Muscle of leg (tissue), 3 donors: ENCODE measurements at regions not wholly inside any gene's neighbourhood (a gene's known extent, or its start where the extent isn't known, plus 50 kb on each side); places are given as distances from the start of the nearest gene placed in this dataset.

ENCODE experiments used
- DNase-seq: peaks from one replicate; pipeline ENCODE4 v3.0.0; 2013
- H3K27ac ChIP-seq: one replicate; pipeline ENCODE4 v1.5.1; 2013; ENCODE audit warnings: mild to moderate bottlenecking, low read length, control low read depth
- H3K27me3 ChIP-seq: one replicate; pipeline ENCODE4 v1.6.1; 2013; ENCODE audit warnings: low read length; ENCODE audit not compliant: control insufficient read depth, insufficient read depth
- H3K36me3 ChIP-seq: one replicate; pipeline ENCODE4 v1.6.1; 2013; ENCODE audit warnings: low read length; ENCODE audit not compliant: control insufficient read depth, insufficient read depth
- H3K4me1 ChIP-seq: one replicate; pipeline ENCODE4 v1.6.1; 2013; ENCODE audit warnings: low read length; ENCODE audit not compliant: control insufficient read depth, insufficient read depth
- H3K4me3 ChIP-seq: one replicate; pipeline ENCODE4 v1.5.1; 2013; ENCODE audit warnings: low read length, control low read depth
- H3K9me3 ChIP-seq: replicated peaks from 2 replicates; pipeline ENCODE4 v1.6.1; 2013; ENCODE audit warnings: low read depth, low read length; ENCODE audit not compliant: control insufficient read depth
- WGBS: methylation state at CpG from one replicate; pipeline ENCODE4 v1.1.5; 2013; ENCODE audit warnings: missing lambda C conversion rate; ENCODE audit not compliant: insufficient coverage; 5-methylcytosine and 5-hydroxymethylcytosine counted together

GRCh38 chr22:48451891-48452290, 1375.8 kb downstream of the BRD1 start:
- Histone ChIP-seq H3K36me3 (no peaks in the 10 kb centered on the region), H3K27ac (no peak overlapping the region), H3K4me3 (no peak overlapping the region), H3K9me3 (no peaks in the 10 kb centered on the region), H3K27me3 (peaks cover 4% of the 10 kb centered on the region), H3K4me1 (no peaks in the 10 kb centered on the region)
- WGBS: 80% methylated on average over 9 of the region's 11 CpGs
- no peak for DNase-seq

- peaks cover 4% of the 10 kb centered on the region for H3K27me3 ChIP-seq
- 73% methylated on average over 6 of the region's 13 CpGs for WGBS
- H3K4me1 ChIP-seq: no peaks in the 10 kb centered on the region
- DNase-seq: no peak
- H3K27ac ChIP-seq: no peak overlapping the region
- H3K36me3 ChIP-seq: no peaks in the 10 kb centered on the region
- no peaks in the 10 kb centered on the region for H3K9me3 ChIP-seq
- H3K4me3 ChIP-seq: no peak overlapping the region
Observed at GRCh38 chr22:48450188-48450825, 1377.4 kb downstream of the BRD1 start.

GRCh38 chr22:48449466-48450187, 1378.0 kb downstream of the BRD1 start:
- Histone ChIP-seq H3K27me3 (peaks cover 4% of the 10 kb centered on the region), H3K36me3 (no peaks in the 10 kb centered on the region), H3K4me1 (no peaks in the 10 kb centered on the region), H3K4me3 (no peak overlapping the region), H3K27ac (no peak overlapping the region), H3K9me3 (no peaks in the 10 kb centered on the region)
- DNase-seq: no peak
- WGBS: 62% methylated on average over 6 of the region's 15 CpGs

- Histone ChIP-seq H3K9me3 (no peaks in the 10 kb centered on the region), H3K4me1 (no peaks in the 10 kb centered on the region), H3K4me3 (no peak overlapping the region), H3K27ac (no peak overlapping the region), H3K27me3 (peaks cover 6% of the 10 kb centered on the region), H3K36me3 (no peaks in the 10 kb centered on the region)
- no peak for DNase-seq
- WGBS: 85% methylated on average over 7 of the region's 7 CpGs
Observed at GRCh38 chr22:48448821-48449220, 1378.9 kb downstream of the BRD1 start.

- Histone ChIP-seq H3K27ac (no peak overlapping the region), H3K4me1 (no peaks in the 10 kb centered on the region), H3K27me3 (peaks cover 2% of the 10 kb centered on the region), H3K9me3 (no peaks in the 10 kb centered on the region), H3K4me3 (no peak overlapping the region), H3K36me3 (no peaks in the 10 kb centered on the region)
- 80% methylated on average over 9 of the region's 17 CpGs for WGBS
- no peak for DNase-seq
Observed at GRCh38 chr22:48445113-48445827, 1382.4 kb downstream of the BRD1 start.

GRCh38 chr22:48444320-48445112, 1383.2 kb downstream of the BRD1 start:
- peaks cover 2% of the 10 kb centered on the region for H3K27me3 ChIP-seq
- H3K9me3 ChIP-seq: no peaks in the 10 kb centered on the region
- no peak for DNase-seq
- 64% methylated on average over 17 of the region's 19 CpGs for WGBS
- H3K36me3 ChIP-seq: no peaks in the 10 kb centered on the region
- no peak overlapping the region for H3K27ac ChIP-seq
- no peak overlapping the region for H3K4me3 ChIP-seq
- no peaks in the 10 kb centered on the region for H3K4me1 ChIP-seq

GRCh38 chr22:48443680-48444079, 1384.0 kb downstream of the BRD1 start:
- Histone ChIP-seq H3K27ac (no peak overlapping the region), H3K4me1 (no peaks in the 10 kb centered on the region), H3K9me3 (no peaks in the 10 kb centered on the region), H3K4me3 (no peak overlapping the region), H3K27me3 (peaks cover 2% of the 10 kb centered on the region), H3K36me3 (no peaks in the 10 kb centered on the region)
- DNase-seq: no peak
- WGBS: no CpG with 5 or more reads among the region's 4 CpGs

- H3K27me3 ChIP-seq: peaks cover 2% of the 10 kb centered on the region
- no peak overlapping the region for H3K4me3 ChIP-seq
- 50% methylated on average over 4 of the region's 8 CpGs for WGBS
- no peaks in the 10 kb centered on the region for H3K9me3 ChIP-seq
- DNase-seq: no peak
- H3K4me1 ChIP-seq: no peaks in the 10 kb centered on the region
- no peak overlapping the region for H3K27ac ChIP-seq
- no peaks in the 10 kb centered on the region for H3K36me3 ChIP-seq
Observed at GRCh38 chr22:48442663-48443062, 1385.0 kb downstream of the BRD1 start.

- H3K27ac ChIP-seq: no peak overlapping the region
- H3K4me1 ChIP-seq: no peaks in the 10 kb centered on the region
- H3K9me3 ChIP-seq: no peaks in the 10 kb centered on the region
- H3K4me3 ChIP-seq: no peak overlapping the region
- H3K27me3 ChIP-seq: peaks cover 2% of the 10 kb centered on the region
- 78% methylated on average over 4 of the region's 6 CpGs for WGBS
- no peaks in the 10 kb centered on the region for H3K36me3 ChIP-seq
- DNase-seq: no peak
Observed at GRCh38 chr22:48441553-48441850, 1386.2 kb downstream of the BRD1 start.
